BLaER1 (cell line): ENCODE measurements at regions not wholly inside any gene's neighbourhood (a gene's known extent, or its start where the extent isn't known, plus 50 kb on each side); places are given as distances from the start of the nearest gene placed in this dataset.

Experiments
- H3K27ac ChIP-seq: shearing (Covaris generic); formaldehyde crosslinking; 2 replicates; pipeline ENCODE4 v1.8.1; 2022
- H3K27me3 ChIP-seq: shearing (Covaris generic); formaldehyde crosslinking; 2 replicates; pipeline ENCODE4 v1.8.1; 2022
- H3K36me3 ChIP-seq: shearing (Covaris generic); formaldehyde crosslinking; 2 replicates; pipeline ENCODE4 v1.8.1; 2022
- H3K4me1 ChIP-seq: shearing (Covaris generic); formaldehyde crosslinking; 2 replicates; pipeline ENCODE4 v1.8.1; 2022
- H3K4me2 ChIP-seq: shearing (Covaris generic); formaldehyde crosslinking; 2 replicates; pipeline ENCODE4 v1.8.1; 2022
- H3K4me3 ChIP-seq: shearing (Covaris generic); formaldehyde crosslinking; 2 replicates; pipeline ENCODE4 v1.8.1; 2022
- H3K9ac ChIP-seq: shearing (Covaris generic); formaldehyde crosslinking; 2 replicates; pipeline ENCODE4 v1.8.1; 2022
- H3K9me3 ChIP-seq: shearing (Covaris generic); formaldehyde crosslinking; 2 replicates; pipeline ENCODE4 v1.8.1; 2022
- H4K20me1 ChIP-seq: shearing (Covaris generic); formaldehyde crosslinking; 2 replicates; pipeline ENCODE4 v1.8.1; 2022
- Cebpa-rat ChIP-seq: shearing (Covaris generic); IDR thresholded peaks from 2 replicates; pipeline ENCODE4 v1.8.1; 2022

DNA sequence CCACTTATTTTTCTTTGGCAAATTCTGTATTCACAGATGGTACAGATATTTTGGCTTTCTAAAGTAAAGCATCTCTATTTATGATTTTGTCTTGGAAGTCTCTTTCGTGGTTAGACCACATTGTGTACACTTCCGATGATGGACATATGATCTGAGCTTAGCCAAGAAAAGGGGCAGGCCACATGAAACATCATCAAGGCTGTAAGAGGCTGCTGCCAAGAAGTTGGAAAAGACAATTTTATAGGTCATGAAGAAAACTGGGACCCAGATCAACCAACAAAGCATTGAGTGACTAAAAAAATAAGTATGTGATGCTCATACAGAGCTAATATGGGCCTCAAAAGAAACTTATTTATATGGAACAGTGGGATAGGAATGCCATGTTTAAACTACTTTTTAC lies 266.4 kb downstream of the HAO1 start:
- Histone ChIP-seq H3K27ac (no peak overlapping the region), H3K9ac (no peak overlapping the region), H3K9me3 (no peaks in the 10 kb centered on the region; the same call in 1 of the 2 replicates), H3K27me3 (no peaks in the 10 kb centered on the region), H4K20me1 (no peaks in the 10 kb centered on the region), H3K4me3 (no peak overlapping the region), H3K4me2 (peak overlapping the region; percentile 62), H3K36me3 (no peaks in the 10 kb centered on the region), H3K4me1 (peaks cover 38% of the 10 kb centered on the region)
- TF ChIP-seq Cebpa-rat, result no peak

DNA sequence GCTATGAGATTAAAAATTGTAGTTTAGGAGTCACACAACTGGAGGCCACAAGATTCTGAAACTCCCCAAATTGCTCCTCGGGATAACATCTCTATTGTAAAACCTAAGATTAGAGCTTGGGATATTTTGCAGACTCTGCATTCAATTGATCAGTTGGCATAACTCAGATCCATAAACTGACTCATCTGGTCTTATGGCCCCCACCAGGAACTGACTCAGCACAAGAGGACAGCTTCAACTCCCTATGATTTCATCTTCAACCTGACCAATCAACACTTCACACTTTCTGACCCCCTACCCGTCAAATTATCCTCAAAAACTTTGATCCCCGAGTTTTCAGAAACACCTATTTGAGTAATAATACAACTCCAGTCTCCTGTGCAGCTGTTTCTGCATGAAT lies 257.3 kb downstream of the HAO1 start:
- no peaks in the 10 kb centered on the region for H3K27me3 ChIP-seq
- no peaks in the 10 kb centered on the region for H4K20me1 ChIP-seq
- H3K4me1 ChIP-seq, result peaks cover 36% of the 10 kb centered on the region
- TF ChIP-seq Cebpa-rat, result no peak
- no peak overlapping the region for H3K4me2 ChIP-seq
- no peaks in the 10 kb centered on the region; the same call in 1 of the 2 replicates for H3K9me3 ChIP-seq
- no peaks in the 10 kb centered on the region for H3K36me3 ChIP-seq
- no peak overlapping the region for H3K27ac ChIP-seq
- no peak overlapping the region for H3K4me3 ChIP-seq
- no peak overlapping the region for H3K9ac ChIP-seq

DNA sequence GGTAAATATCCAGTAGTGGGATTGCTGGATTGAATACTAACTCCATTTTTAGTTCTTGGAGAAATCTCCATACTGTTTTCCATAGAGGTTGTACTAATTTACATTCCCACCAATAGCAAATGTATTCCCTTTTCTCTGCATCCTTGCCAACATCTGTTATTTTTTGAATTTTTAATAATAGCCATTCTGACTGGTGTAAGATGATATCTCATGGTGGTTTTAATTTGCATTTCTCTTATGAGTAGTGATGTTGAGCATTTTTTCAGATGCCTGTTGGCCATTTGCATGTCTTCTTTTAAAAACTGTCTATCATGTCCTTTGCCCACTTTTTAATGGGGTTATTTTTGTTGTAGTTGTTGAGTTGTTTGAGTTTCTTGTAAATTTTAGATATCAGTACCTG lies 253.2 kb downstream of the HAO1 start:
- no peaks in the 10 kb centered on the region for H3K36me3 ChIP-seq
- no peaks in the 10 kb centered on the region for H3K27me3 ChIP-seq
- TF ChIP-seq Cebpa-rat, result no peak
- H4K20me1 ChIP-seq, result no peaks in the 10 kb centered on the region
- no peak overlapping the region for H3K27ac ChIP-seq
- peaks cover 8% of the 10 kb centered on the region for H3K9me3 ChIP-seq
- peaks cover 21% of the 10 kb centered on the region for H3K4me1 ChIP-seq
- H3K4me3 ChIP-seq, result no peak overlapping the region
- no peak overlapping the region for H3K9ac ChIP-seq
- H3K4me2 ChIP-seq, result peak overlapping the region; percentile 40; the same call in 1 of the 2 replicates

DNA sequence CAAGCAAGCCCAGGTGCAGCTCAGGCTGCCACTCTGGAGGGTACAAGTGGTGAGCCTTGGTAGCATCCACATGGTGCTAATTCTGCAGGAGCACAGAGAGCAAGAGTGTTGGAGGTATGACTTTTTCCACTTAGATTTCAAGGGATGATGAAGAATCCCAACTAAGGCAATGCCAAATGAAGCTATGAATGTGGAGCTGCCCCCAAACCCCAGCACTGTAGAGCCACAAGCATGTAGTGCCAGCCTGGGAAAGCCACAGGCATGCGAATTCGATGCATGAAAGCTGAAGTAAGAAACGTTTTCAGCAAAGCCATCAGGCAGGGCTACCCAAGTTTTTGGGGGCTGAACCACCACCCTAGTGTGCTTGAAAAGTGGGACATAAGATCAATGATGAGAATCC lies 251.1 kb downstream of the HAO1 start:
- Histone ChIP-seq H3K9me3 (peaks cover 8% of the 10 kb centered on the region; the same call in 1 of the 2 replicates), H3K27me3 (no peaks in the 10 kb centered on the region), H3K36me3 (no peaks in the 10 kb centered on the region), H3K9ac (no peak overlapping the region), H4K20me1 (no peaks in the 10 kb centered on the region), H3K4me3 (no peak overlapping the region), H3K27ac (no peak overlapping the region), H3K4me1 (peaks cover 16% of the 10 kb centered on the region), H3K4me2 (no peak overlapping the region)
- no peak for TF ChIP-seq Cebpa-rat

DNA sequence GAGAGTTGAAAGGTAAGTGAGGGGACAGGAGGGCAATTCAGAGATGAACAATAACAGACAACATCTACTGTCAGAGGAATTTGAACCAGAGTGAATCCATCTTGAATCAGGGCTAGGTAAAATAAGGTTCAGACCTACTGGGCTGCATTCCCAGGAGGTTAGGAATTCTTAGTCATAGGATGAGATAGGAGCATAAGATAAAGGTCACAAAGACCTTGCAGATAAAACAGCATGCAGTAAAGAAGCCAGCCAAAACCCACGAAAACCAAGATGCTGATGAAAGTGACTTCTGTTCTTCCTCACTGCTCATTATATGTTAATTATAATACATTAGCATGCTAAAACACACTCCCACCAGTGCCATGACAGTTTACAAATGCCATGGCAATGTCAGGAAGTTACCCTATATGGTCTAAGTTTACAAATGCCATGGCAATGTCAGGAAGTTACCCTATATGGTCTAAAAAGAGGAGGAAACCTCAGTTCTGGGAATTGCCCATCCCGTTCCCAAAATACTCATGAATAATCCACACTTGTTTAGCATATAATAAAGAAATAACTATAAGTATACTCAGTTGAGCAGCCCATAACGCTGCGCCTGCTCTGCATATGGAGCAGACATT lies 248.5 kb downstream of the HAO1 start:
- Histone ChIP-seq H3K36me3 (no peaks in the 10 kb centered on the region), H3K4me2 (no peak overlapping the region)
- TF ChIP-seq Cebpa-rat, result no peak

DNA sequence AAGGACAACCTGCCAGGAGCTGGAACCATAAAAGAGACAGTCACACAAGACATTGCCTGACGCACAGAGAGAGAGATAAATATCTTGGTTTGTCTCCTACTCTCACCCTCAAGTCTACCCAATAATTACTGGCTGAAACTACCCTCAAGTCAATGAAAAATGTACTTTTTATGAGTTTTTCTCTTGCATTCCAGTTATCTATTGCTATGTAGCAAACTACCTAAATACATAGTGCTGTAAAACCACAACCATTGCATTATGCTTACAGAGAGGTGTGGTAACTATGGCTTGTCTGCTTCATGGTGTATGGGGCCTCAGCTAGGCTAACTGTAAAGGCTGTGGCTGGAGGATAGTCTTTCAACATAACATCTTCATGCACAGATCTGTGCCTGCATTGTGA lies 247.8 kb downstream of the HAO1 start:
- Histone ChIP-seq H4K20me1 (no peaks in the 10 kb centered on the region), H3K36me3 (no peaks in the 10 kb centered on the region), H3K4me1 (peaks cover 11% of the 10 kb centered on the region), H3K4me2 (no peak overlapping the region), H3K27me3 (no peaks in the 10 kb centered on the region), H3K4me3 (no peak overlapping the region), H3K9me3 (peaks cover 8% of the 10 kb centered on the region; the same call in 1 of the 2 replicates), H3K27ac (no peak overlapping the region), H3K9ac (no peak overlapping the region)
- TF ChIP-seq Cebpa-rat, result no peak

More for the DNA sequence above, 248.5 kb downstream of the HAO1 start:
- Histone ChIP-seq H3K9ac (no peak overlapping the region), H3K4me3 (no peak overlapping the region), H3K27ac (no peak overlapping the region), H4K20me1 (no peaks in the 10 kb centered on the region), H3K4me1 (peaks cover 16% of the 10 kb centered on the region), H3K9me3 (peaks cover 8% of the 10 kb centered on the region; the same call in 1 of the 2 replicates), H3K27me3 (no peaks in the 10 kb centered on the region)

DNA sequence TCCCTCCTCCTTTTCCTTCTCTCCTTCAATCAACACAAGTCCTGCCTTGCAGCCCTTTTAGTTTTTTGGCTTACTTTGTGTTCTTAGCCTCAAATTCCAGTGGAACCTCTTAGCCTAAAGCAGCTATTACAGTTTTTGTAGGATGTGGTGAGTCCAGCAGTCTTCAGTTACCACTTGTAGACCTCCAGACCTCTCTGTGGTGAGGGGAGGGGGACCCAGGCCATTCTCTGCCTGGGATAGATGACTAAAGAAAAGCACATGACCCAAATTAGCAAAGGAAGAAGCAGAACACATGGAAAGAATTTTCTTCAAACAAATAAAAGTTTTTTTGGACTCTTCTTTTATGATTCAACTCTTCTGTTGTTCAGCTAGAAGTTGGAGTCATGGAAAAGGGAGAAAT lies 246.5 kb downstream of the HAO1 start:
- Histone ChIP-seq H3K27ac (no peak overlapping the region), H3K4me1 (no peaks in the 10 kb centered on the region), H3K4me3 (no peak overlapping the region), H4K20me1 (no peaks in the 10 kb centered on the region), H3K27me3 (no peaks in the 10 kb centered on the region), H3K9me3 (peaks cover 7% of the 10 kb centered on the region; the same call in 1 of the 2 replicates), H3K9ac (no peak overlapping the region), H3K4me2 (no peak overlapping the region), H3K36me3 (no peaks in the 10 kb centered on the region)
- no peak for TF ChIP-seq Cebpa-rat

DNA sequence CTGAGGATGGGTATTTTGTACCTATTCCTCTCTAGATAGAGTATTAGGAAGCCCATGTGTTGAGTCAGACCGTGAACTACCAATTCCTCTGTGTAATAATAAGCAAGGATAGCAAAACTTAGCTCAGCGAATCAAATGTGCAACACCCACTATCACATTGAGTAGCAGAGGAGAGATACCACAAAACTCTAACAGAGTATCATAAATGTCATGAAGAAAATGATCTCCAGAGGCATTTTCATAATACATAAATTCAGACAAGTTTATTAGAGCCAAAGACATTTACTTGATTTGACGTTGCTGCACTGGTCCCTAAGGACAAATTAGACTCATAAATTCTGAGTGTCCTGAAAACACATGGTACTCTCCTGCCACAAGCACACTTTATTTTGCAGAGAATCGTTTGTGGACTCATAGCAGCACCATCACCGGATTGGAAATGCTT lies 245.2 kb downstream of the HAO1 start:
- H3K4me3 ChIP-seq, result no peak overlapping the region
- no peaks in the 10 kb centered on the region for H3K4me1 ChIP-seq
- no peaks in the 10 kb centered on the region for H4K20me1 ChIP-seq
- no peaks in the 10 kb centered on the region for H3K36me3 ChIP-seq
- H3K27ac ChIP-seq, result no peak overlapping the region
- H3K9me3 ChIP-seq, result no peaks in the 10 kb centered on the region
- H3K27me3 ChIP-seq, result no peaks in the 10 kb centered on the region
- H3K9ac ChIP-seq, result no peak overlapping the region
- no peak for TF ChIP-seq Cebpa-rat
- no peak overlapping the region for H3K4me2 ChIP-seq

DNA sequence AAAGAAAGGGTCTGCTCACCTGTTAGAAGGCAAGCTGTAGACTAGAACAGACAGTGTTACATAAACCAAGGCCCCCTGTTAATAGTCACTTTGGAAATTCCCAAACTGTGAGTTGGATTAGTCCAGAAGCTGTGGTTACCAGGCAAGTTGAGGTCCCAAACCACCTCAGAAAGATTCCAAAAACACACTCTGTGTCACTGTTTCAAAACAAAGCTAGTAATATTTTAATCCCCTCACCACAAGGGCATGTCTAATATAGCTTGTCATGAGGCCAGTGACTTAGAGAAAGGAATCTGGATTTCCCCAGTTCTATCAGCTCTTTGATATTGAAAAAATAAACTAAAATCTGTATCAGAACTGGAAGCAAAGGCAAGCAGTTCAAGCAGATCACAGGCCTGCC lies 244.6 kb downstream of the HAO1 start:
- no peaks in the 10 kb centered on the region for H3K9me3 ChIP-seq

DNA sequence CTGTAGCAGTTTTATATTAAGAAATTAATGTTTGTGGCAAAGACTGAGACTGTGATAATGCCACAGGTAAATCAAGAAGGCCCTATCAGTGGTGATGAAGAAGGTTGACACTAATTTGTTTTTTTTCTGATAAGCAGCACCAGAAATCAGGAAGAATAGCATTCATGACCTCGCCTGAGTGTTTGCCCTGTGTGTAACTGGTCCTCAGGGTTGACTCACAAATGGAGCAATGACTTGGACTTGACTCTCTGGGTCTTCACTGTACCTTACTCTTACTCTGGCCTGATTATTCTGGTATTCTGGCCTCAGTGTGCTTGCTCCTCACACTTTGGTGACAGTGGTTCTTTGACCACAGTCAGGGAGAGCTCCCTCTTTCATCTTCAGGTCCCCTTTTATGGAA lies 243.9 kb downstream of the HAO1 start:
- H3K9ac ChIP-seq, result no peak overlapping the region
- no peaks in the 10 kb centered on the region for H4K20me1 ChIP-seq
- no peak overlapping the region for H3K4me3 ChIP-seq
- no peak overlapping the region for H3K4me2 ChIP-seq
- TF ChIP-seq Cebpa-rat, result no peak
- H3K4me1 ChIP-seq, result no peaks in the 10 kb centered on the region
- H3K36me3 ChIP-seq, result no peaks in the 10 kb centered on the region
- H3K9me3 ChIP-seq, result no peaks in the 10 kb centered on the region
- H3K27me3 ChIP-seq, result no peaks in the 10 kb centered on the region
- no peak overlapping the region for H3K27ac ChIP-seq

More for the DNA sequence above, 244.6 kb downstream of the HAO1 start:
- Histone ChIP-seq H3K27ac (no peak overlapping the region), H3K36me3 (no peaks in the 10 kb centered on the region), H3K27me3 (no peaks in the 10 kb centered on the region), H3K4me2 (no peak overlapping the region), H3K4me1 (no peaks in the 10 kb centered on the region), H3K4me3 (no peak overlapping the region), H4K20me1 (no peaks in the 10 kb centered on the region), H3K9ac (no peak overlapping the region)
- TF ChIP-seq Cebpa-rat, result no peak

DNA sequence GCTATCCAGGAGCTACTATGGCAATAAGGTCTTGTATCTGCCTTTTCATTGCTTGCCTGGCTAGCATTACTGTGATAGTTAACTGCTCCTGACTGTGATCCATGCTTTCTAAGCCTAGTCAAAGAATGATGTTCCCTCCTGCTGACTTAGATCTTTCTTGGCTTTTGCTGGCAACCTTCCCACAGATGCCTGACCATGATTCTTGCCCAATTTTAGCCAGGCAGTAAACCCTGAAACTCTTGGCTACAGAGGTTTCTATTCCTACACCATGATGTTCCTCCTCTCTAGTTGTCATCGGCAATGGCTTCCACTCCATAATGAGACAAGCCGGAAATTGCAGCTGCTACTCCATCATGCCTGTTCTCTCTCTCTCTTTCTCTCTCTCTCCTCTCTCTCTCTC lies 238.1 kb downstream of the HAO1 start:
- Histone ChIP-seq H3K4me1 (no peaks in the 10 kb centered on the region), H3K27ac (no peak overlapping the region), H3K9ac (no peak overlapping the region)

More for the DNA sequence above, 238.1 kb downstream of the HAO1 start:
- Histone ChIP-seq H3K27me3 (no peaks in the 10 kb centered on the region), H3K4me3 (no peak overlapping the region), H3K36me3 (no peaks in the 10 kb centered on the region), H4K20me1 (no peaks in the 10 kb centered on the region), H3K9me3 (no peaks in the 10 kb centered on the region), H3K4me2 (no peak overlapping the region)
- TF ChIP-seq Cebpa-rat, result no peak
